ENCODE measurements at regions not wholly inside any gene's neighbourhood (a gene's known extent, or its start where the extent isn't known, plus 50 kb on each side); places are given as distances from the start of the nearest gene placed in this dataset.

DNA sequence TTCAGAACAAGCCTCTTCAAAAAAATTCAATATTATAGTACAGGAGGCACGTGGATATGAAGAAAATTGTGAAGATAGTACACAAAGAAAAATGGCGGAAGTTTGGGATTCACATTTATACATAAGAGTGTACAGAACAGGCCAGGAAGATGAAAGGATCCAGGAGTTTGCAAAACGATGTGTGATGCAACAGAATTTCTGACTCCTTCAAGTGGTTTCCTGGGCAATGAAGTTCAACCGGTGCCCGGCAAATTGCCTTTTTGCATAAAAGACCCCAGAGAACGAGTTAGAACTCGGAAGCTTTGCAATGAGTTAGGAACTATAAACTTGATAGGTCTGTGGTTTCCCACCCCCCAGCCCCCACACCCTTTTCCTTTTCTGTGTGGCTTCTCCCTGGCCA is 189.1 kb downstream of the SALL1 start:
- H3K27ac ChIP-seq: no peak overlapping the region
- TF ChIP-seq, protein P1, sequence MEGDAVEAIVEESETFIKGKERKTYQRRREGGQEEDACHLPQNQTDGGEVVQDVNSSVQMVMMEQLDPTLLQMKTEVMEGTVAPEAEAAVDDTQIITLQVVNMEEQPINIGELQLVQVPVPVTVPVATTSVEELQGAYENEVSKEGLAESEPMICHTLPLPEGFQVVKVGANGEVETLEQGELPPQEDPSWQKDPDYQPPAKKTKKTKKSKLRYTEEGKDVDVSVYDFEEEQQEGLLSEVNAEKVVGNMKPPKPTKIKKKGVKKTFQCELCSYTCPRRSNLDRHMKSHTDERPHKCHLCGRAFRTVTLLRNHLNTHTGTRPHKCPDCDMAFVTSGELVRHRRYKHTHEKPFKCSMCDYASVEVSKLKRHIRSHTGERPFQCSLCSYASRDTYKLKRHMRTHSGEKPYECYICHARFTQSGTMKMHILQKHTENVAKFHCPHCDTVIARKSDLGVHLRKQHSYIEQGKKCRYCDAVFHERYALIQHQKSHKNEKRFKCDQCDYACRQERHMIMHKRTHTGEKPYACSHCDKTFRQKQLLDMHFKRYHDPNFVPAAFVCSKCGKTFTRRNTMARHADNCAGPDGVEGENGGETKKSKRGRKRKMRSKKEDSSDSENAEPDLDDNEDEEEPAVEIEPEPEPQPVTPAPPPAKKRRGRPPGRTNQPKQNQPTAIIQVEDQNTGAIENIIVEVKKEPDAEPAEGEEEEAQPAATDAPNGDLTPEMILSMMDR (conservative IDR thresholded peaks at IDR 0.05): no peak

DNA sequence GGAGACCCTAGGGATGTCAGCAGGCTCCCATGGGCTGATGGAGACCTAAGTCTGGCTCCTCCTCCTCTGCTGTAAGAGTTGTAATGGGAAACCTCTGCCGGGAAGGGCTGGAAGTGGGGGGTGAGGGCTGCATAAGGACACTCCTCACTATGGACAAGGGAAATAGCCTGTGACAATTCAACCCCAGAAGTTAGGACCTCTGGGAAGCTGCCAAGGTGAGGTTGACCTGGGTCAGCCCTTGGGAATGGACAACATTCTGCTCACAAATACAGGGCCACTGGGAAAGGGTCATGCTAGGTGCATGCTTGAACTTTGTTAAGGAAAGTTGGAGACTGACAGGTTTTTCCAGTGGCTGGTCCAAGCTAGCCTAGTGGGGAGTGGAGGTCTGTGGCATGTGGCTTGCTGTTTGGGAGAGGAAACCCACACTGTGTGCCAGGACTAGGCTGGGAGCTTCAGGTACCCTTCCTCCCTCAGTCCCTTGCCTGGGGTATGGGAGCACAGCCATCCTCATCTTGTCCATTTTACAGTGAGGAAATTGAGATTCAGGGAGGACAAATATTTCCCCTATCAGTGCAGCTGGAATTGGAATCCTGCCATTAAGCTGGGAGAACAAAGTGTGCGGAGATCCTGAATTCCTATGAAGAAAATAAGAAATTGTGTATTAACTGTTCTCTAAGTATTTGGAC is 190.4 kb downstream of the SALL1 start:
- TF ChIP-seq, protein P1 (conservative IDR thresholded peaks at IDR 0.05): no peak
- no peak overlapping the region for H3K27ac ChIP-seq

DNA sequence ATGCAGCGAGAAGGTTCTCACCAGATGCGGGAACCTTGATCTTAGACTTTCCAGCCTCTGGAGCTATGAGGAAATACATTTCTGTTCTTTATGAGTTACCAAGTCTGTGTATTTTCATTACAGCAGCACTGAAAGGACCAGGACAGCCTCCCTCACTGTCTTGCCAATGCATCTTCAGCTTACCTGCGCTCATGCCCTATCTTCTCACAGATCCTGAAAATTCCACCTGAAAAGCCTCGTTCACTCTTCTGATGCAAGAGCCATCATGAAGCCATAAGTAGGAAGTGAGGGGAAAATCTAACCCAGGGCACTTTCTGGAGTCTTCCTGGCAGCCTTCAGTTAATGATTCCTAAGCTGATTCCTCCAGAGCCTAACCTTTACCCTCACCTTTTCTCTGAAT is 194.0 kb downstream of the SALL1 start:
- TF ChIP-seq, protein P1 (conservative IDR thresholded peaks at IDR 0.05): no peak

DNA sequence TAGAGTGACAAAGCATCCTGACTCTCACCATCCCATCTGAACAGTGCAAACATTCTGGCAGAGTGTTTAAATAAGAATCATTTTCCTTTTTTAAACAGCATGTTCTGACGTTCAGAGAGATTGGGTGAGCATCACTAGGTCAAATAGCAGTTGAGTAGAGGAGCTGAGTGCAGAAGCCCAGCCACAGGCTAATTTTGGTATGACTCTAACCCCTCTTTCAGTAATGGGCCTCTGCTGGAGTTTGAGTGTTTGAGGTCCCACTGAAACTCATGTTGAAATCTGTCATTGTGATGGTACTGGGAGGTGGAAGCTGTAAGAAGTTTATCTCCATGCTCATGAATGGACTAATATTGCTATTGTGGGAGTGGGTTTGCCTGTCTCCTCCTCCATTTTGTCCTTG is 194.4 kb downstream of the SALL1 start:
- H3K27ac ChIP-seq: no peak overlapping the region
- TF ChIP-seq, protein P1 (conservative IDR thresholded peaks at IDR 0.05): no peak

More for the DNA sequence above, 194.0 kb downstream of the SALL1 start:
- no peak overlapping the region for H3K27ac ChIP-seq

DNA sequence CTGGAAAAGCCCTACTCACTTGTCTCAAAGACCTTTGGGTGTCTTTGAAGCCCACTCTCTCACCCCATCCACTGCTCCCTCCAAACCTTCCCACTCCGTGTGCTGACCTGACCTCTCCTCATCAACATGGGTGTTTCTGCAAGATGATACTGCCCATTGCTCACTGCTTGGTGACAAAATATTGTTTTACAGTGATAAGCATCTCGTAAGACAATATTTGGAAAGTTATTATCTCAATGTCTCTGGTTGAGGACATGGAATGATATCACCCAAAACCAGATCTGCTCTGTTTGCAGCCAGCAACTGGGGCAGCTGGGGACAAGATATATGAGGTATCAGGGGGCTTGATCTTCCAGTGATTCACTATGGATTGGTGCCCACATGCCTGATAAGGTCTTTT is 195.8 kb downstream of the SALL1 start:
- H3K27ac ChIP-seq: peak overlapping the region; percentile 40
- TF ChIP-seq, protein P1 (conservative IDR thresholded peaks at IDR 0.05): no peak

DNA sequence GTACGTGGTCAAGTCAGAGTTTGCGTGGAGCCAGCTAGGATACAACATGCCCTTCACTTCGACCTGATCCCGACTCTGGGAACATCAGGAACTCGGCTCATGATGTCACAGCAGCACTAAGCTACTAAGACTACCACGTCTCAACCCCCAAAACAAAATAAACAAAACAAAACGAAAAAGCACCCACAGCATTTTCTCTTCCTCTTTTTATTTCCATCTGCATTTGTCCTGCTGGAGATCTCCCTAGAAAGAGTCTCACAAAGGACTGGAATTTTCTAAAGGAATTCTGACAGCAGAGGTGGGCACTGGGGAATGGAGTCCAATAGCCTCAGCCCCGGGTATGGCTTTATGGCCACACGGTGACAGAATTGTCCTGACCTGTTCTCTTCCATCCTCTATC is 196.6 kb downstream of the SALL1 start:
- H3K27ac ChIP-seq: no peak overlapping the region; the same call in 1 of the 2 replicates
- TF ChIP-seq, protein P1 (conservative IDR thresholded peaks at IDR 0.05): no peak

DNA sequence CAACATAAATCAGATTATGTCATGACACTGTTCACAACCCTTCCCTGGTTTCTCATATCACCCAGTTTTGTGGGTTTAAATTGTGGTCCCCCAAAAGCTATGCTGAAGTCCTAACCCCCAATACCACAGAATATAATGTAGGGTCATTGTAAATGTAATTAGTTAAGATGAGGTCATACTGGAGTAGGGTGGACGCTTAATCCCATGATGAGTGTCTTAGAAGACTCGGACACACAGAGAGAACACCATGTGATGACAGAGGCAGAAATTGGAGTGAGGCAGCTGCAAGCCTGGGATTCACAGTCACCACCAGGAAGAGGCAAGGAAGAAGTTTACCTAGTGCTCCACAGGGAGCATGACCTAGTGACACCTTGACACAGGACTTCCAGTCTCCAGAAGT is 197.8 kb downstream of the SALL1 start:
- TF ChIP-seq, protein P1 (conservative IDR thresholded peaks at IDR 0.05): no peak
- H3K27ac ChIP-seq: no peak overlapping the region
